Endometrium (tissue), 2 donors: ENCODE measurements at regions not wholly inside any gene's neighbourhood (a gene's known extent, or its start where the extent isn't known, plus 50 kb on each side); places are given as distances from the start of the nearest gene placed in this dataset.
A peak's percentile ranks its signal among the peaks of the same experiment; 100 is the strongest.
"Not testable (repeated sequence)": the region's sequence is repeated elsewhere in the genome, so short reads cannot be mapped to it uniquely, and the experiment has no call there.

ENCODE experiments used
- FAIRE-seq: peaks from 2 replicates; lab custom pipeline; 2012; peaks lifted over from hg19 to GRCh38; lab: Jason Lieb, UNC
- donor health status: control.
- donor health status: control.

- no peak for FAIRE-seq
Measured at GRCh38 chr3:43236008-43236407, 50.3 kb upstream of the SNRK start.

GRCh38 chr3:43233062-43233461 is 53.3 kb upstream of the SNRK start:
- FAIRE-seq = no peak

GRCh38 chr3:43231276-43232000 is 54.9 kb upstream of the SNRK start:
- FAIRE-seq = no peak

GRCh38 chr3:43229865-43230264 is 56.5 kb upstream of the SNRK start:
- FAIRE-seq = not testable (repeated sequence)

- FAIRE-seq = not testable (repeated sequence)
Measured at GRCh38 chr3:43227685-43228084, 58.7 kb upstream of the SNRK start.

- no peak for FAIRE-seq
Measured at GRCh38 chr3:43224405-43225073, 61.8 kb upstream of the SNRK start.

- FAIRE-seq = peak; percentile 80
Measured at GRCh38 chr3:43223670-43224364, 62.5 kb upstream of the SNRK start.

- FAIRE-seq = no peak
Measured at GRCh38 chr3:43222590-43222989, 63.8 kb upstream of the SNRK start.

- FAIRE-seq = no peak
Measured at GRCh38 chr3:43221076-43221475, 65.3 kb upstream of the SNRK start.

- no peak for FAIRE-seq
Measured at GRCh38 chr3:43219616-43220015, 66.7 kb upstream of the SNRK start.

GRCh38 chr3:43218921-43219320 is 67.4 kb upstream of the SNRK start:
- no peak for FAIRE-seq

GRCh38 chr3:43218156-43218555 is 68.2 kb upstream of the SNRK start:
- FAIRE-seq = no peak

- no peak for FAIRE-seq
Measured at GRCh38 chr3:43217633-43218032, 68.7 kb upstream of the SNRK start.

GRCh38 chr3:43217206-43217605 is 69.1 kb upstream of the SNRK start:
- no peak for FAIRE-seq

GRCh38 chr3:43215663-43216275 is 70.6 kb upstream of the SNRK start:
- no peak for FAIRE-seq

GRCh38 chr3:43215138-43215537 is 71.2 kb upstream of the SNRK start:
- no peak for FAIRE-seq

- no peak for FAIRE-seq
Measured at GRCh38 chr3:43214616-43215015, 71.7 kb upstream of the SNRK start.

- FAIRE-seq = no peak
Measured at GRCh38 chr3:43213631-43214030, 72.7 kb upstream of the SNRK start.

- FAIRE-seq = no peak
Measured at GRCh38 chr3:43212914-43213611, 73.3 kb upstream of the SNRK start.

- no peak for FAIRE-seq
Measured at GRCh38 chr3:43211681-43212080, 74.7 kb upstream of the SNRK start.

GRCh38 chr3:43210049-43211027 is 76.0 kb upstream of the SNRK start:
- FAIRE-seq = no peak
